HG02798 (cell line): ENCODE measurements at regions not wholly inside any gene's neighbourhood (a gene's known extent, or its start where the extent isn't known, plus 50 kb on each side); places are given as distances from the start of the nearest gene placed in this dataset.
"Not testable (repeated sequence)": the region's sequence is repeated elsewhere in the genome, so short reads cannot be mapped to it uniquely, and the experiment has no call there.

ENCODE experiments used
- ATAC-seq: cut with Tn5 transposase; IDR thresholded peaks from one replicate; pipeline ENCODE4 v1.9.1; 2021; ENCODE audit warnings: mild to moderate bottlenecking; ENCODE audit not compliant: unreplicated experiment, poor library complexity

DNA sequence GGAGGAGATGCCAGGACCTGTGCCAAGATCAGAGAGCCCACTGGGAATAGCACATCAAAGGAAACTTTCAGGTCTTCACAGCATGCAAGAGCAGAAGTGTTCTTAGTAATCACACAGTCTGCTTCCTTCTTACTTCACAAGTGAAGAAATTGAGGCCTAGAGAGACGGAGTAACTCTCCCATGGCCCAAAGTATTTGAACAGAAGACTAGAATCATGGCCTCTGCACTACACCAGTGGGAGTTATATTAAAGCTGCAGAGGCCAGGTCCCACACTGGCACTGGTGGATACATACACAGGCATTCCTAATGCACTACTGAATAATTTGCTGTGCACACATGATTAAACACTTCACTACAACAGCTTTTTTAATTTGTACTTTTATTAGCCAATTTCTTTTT lies 107.6 kb upstream of the RMP24 start:
- no peak for ATAC-seq

DNA sequence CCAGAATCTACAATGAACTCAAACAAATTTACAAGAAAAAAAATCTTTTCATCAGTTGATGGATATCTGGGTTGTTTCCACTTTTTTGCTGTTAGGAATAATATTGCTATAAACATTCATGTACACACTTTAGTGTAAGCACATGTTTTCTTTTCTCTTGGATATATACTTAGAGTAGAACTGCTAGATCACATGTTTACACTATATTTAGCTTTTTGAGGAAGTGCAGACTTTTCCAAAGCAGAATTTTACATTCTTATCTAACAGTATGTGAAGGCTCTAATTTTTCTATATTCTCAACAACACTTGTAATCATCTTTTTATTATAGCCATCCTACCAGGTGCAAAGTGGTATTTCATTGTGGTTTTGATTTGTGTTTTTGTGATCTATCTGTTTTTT lies 103.6 kb upstream of the RMP24 start:
- no peak for ATAC-seq

DNA sequence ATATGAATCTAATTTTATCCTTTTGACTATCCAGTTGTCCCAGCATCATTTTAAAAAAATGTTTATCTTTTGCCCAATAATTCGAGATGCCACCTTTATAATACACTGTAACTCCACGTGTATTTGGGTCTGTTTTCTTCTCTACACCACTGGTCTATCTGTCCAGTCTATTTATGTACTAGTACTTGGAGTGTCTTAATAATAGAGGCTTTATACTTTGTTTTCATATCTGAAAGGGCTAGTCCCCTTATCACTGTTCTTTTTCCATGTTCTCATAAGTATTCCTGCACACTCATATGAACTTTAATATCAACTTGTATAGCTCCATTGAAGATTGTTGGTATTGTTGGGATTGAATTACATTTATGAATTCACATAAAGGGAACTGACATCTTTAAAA lies 101.1 kb upstream of the RMP24 start:
- ATAC-seq = no peak

DNA sequence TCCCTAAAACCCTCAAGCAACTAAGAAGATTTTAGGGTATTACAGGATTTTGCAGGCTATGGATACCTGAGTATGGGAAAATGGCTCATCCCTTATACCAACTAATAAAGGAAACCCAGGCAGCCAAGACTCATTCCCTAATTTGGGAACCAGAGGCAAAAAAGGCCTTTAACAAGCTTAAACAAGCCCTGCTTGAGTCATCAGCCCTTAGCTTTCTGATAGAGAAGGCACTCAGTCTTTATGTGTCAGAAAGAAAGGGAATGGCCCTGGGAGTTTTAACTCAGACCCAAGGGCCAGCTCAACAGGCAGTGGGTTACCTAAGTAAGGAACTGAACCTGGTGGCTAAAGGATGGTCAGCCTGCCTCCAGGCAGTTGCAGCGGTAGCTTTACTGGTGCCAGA lies 96.9 kb upstream of the RMP24 start:
- no peak for ATAC-seq

DNA sequence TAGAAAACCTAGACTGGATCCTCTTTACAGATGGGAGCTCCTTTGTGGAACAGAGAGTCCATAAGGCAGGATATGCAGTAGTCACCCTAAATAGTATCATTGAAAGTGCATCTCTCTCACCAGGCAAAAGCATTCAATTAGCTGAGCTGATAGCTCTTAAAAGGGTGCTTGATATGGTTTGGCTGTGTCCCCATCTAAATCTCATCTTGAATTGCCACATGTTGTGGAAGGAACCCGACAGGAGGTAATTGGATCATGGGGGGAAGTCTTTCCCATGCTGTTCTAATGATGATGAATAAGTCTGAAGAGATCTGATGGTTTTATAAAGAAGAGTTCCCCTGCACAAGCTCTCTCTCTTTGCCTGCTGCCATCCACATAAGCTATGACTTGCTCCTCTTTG lies 96.2 kb upstream of the RMP24 start:
- no peak for ATAC-seq

DNA sequence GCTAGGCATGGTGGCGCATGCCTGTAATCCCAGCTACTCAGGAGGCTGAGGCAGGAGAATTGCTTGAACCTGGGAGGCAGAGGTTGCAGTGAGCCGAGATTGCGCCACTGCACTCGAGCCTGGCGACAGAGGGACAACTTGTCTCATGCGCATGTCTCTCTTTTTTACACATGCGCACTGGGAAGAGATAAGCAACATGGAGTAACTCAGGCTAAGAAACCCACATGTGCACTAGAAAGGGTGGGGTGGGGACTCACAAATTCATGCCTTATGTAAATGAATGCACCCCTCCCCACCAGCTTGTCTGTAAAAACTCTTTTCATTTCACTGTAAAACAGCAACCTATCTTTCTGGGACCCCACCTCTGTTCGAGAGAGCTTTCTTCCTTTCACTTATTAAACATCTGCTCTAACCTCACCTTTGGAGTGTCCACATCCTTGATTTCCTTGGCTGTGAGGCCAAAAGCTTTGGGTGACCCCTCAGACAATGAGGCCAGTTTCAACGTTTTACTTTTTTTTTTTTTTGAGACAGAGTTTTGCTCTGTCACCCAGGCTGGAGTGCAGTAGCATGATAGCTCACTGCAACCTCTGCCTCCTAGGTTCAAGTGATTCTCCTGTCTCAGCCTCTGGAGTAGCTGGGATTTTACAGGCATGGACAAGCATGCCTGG lies 91.6 kb upstream of the RMP24 start:
- no peak for ATAC-seq

DNA sequence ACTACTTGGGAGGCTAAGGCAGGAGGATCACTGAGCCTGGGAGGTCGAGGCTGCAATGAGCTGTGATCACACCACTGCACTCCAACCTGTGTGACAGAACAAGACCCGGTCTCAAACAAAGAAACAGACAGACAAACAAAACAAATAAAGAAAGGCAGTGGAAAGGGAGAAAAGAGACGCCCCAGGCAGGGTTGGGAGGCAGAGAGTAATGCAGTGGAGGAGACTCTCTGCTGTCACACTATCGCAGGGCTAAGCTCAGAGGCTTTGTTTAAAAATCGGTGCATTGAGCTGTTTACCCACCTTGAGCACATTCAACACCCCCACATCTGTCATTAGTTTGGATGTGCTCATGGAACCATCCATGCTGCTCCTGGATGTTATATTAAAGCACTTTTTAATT lies 84.2 kb upstream of the RMP24 start:
- ATAC-seq = no peak

DNA sequence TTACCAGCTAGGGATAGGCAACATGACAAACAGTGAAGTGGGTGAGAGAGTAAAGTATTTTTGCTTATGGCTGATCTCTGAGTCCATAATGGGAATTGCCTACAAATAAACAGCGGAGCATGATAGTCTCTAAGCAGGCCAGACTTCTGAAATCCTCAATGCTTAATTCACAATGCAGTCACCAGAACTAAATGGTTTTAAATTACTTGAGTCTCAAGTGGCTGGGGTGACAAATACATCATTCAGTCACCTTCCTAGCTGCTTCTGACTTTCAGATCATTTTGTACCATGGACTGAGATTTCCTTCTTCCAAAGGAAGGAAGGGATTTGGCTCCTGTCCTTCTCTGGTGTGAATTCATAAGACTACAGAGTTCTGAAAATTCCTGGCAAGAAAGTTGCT lies 82.8 kb upstream of the RMP24 start:
- no peak for ATAC-seq

DNA sequence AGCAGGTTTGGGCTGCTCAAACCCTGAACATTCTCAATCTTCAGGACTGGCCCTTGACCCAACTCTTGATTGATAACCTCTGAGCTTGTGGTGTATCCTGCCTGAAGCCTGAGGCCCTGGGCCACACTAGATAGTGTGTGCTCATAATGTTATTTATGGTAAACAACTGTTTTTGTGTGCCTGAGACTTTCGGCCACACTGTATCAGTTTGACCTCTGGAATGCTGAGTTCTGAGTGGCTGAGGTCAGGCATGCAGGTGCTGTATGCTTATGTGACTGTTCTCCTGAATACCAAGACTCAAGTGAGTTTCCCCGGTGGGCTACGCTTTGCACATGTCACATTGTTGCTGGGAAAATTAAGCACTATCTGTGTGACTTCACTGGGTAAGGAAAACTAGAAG lies 82.2 kb upstream of the RMP24 start:
- ATAC-seq = no peak

DNA sequence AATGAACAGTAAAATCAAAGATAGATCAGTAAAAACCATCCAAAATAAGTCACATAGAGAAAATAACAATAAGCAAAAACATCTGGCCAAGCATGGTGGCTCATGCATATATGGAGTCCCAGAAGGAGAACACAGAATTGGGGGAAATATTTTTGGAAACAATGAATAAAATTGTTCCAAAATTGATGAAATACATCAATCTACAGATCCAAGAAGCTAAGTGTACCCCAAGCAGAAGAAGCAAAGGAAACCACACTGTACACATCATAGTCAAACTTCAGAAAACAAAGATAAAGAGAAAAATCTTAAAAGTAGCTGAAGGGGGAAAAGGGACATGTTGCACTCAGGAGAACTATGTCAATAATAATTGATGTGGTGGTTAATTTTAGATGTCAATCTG lies 80.4 kb upstream of the RMP24 start:
- no peak for ATAC-seq

DNA sequence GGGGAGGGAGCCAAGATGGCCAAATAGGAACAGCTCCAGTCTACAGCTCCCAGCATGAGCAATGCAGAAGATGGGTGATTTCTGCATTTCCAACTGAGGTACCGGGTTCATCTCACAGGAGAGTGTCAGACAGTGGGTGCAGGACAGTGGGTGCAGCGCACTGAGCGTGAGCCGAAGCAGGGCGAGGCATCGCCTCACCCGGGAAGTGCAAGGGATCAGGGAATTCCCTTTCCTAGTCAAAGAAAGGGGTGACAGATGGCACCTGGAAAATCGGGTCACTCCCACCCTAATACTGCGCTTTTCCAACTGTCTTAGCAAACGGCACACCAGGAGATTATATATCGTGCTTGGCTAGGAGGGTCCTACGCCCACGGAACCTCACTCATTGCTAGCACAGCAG lies 75.0 kb upstream of the RMP24 start:
- not testable (repeated sequence) for ATAC-seq

DNA sequence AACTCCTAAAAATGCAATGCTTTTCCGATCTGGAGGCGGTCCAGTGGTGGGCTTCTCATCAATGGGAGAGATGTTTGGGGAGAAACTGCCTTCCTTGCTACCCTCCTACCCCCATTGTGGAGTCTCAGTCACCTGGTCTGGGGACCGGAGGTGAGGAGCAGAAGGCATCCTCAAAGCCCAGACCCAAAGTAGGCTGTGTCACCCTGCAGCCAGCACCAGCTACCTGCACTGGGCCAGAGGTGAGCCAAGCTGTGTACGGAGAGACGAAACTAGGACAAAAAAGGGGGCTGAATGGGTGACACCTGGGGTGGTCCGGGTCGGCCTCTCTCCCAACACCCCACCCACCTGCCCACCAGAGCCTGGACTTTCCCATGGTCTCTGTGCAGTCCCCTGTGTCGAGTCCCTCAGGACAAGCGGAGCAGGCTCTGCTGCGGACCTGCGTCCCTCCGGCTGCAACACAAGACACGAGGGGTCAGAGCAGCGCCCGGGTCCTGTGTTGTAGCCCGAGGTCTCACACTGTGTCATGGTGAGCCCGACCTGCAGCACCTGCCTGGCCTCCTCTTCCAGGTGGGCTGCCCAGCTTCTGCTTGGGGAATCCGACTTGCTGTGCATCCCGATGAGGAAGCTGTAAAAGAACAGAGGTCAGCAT lies 68.0 kb upstream of the RMP24 start:
- ATAC-seq = no peak

DNA sequence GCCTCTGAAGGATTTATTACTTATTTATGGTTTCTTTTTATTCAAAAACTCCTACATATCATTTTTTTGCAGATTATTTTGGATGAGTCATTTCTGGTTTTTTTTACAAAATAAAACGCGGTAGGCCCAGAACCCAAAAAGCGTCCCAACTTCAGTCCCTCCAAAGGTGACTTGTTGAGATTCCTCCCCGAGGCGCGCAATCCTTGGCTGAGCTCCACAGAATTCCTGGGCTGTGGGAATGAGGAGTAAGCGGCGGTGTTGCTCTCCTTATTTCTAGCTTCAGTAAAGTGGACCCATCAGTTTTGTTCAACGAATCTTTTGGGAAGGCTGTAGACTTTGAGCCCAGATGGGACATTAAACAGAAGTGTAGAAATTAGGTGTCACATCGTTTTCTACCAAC lies 67.0 kb upstream of the RMP24 start:
- no peak for ATAC-seq

DNA sequence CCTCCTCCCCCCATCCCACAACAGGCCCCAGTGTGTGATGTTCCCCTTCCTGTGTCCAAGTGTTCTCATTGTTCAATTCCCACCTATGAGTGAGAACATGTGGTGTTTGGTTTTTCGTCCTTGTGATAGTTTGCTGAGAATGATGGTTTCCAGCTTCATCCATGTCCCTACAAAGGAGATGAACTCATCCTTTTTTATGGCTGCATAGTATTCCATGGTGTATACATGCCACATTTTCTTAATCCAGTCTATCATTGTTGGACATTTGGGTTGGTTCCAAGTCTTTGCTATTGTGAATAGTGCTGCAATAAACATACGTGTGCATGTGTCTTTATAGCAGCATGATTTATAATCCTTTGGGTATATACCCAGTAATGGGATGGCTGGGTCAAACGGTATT lies 66.2 kb upstream of the RMP24 start:
- ATAC-seq = not testable (repeated sequence)

DNA sequence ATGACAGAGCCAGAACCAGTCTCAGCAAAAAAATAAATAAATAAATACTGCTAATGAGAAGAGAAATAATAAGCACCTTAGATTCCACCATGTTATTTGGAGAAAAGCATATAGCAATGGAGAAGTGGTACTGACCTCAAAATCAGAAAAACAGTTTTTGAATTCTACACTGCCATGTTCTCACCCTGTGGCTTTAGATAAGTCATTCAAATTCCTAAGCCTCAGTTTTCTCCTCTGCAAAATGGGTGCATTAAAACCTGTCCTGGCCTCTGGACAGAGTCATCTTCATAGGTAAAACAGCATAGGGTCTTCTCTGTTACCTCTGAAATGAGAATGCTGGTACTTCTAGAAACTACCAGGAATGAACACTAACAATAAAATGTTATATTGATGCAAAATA lies 62.2 kb upstream of the RMP24 start:
- ATAC-seq = no peak

DNA sequence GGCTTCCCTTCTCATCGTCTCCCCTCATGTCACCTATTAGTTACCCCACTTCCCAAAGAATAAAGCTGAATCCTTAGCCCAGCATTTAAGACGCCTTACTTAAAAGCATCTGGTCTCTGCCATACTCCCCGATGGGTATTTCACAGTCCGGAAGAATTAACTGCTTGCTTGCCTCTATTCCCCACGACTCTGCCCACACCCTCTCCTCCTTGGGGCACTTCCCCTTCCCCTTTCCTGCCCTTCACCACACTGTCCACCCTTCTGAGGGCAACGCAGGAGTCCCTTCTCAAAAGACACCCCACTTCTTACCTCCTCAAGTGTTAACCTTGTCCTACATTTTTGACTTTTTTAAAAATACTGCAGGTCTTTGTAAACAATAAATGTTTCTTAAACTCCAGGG lies 60.1 kb upstream of the RMP24 start:
- no peak for ATAC-seq

DNA sequence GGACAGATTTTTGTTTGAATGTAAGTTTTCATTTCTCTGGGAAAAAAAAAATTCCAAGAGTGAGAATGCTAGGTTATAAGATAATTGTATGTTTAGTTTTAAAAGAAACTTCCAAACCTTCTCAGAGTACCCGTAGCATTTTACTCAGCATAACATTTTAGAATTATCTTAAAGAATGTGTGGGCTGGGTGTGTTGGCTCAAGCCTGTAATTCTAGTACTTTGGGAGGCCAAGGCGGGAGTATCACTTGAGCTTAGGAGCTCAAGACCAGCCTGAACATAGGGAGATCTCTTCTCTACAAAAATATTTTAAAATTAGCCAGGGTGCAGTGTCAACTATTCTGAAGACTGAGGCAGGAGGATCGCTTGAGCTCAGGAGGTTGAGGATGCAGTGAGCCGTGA lies 57.4 kb upstream of the RMP24 start:
- ATAC-seq = no peak

DNA sequence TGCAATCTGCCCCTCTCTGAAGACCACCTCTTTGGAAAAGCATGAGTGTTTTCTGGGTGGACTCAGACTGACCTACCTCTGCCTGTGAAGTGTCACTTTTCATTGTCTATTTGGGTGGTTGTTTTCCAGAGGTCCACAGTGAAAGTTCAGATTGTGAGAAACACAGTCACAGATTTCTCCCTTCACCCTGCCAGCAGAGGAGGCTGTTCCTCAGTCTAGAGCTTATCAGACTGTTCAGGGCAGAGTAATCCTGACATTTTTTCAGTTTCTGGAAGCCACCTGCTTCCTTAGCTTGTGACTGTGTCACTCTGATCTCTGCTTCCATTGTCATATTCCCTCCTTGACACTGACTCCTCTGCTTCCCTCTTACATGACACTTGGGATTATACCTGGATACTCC lies 55.4 kb upstream of the RMP24 start:
- no peak for ATAC-seq

DNA sequence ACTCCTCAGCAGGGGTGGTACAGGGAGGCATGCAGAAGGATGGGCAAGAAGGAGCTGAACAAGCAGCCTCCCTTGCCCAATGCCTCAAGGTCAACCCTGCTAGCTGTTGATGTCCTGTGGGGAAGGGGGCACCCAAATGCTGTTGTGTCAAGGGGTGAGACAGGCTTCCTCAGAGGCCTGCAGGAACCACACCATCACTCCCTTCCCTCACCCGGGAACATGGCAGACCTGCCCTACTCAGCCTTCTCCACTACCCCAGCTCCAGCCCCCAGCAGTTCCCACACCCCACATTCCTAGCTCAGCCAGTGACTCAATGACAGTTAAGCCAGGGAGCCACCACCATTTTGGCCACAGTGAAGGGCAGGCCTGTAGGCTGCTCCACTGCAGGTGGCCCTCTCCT lies 53.9 kb upstream of the RMP24 start:
- ATAC-seq = no peak

DNA sequence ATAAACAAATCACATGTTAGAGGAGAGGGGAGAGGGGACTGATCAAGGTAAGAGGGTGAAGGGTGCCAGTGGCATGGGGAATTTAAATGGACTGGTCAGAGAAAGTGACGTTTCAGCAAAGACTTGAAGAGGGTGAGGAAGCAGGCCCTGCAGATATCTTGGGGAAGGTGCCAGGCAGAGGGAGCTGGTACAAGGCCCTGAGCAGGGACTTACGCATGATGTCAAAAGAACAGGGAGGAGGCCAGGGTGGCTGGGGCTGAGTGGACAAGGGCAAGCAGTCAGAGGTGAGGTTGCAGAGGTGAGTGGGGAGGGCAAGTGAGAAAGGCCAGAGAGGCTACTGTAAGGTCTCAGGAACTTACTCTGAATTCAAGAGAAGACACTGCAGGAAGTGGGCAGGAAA lies 53.3 kb upstream of the RMP24 start:
- ATAC-seq = no peak

DNA sequence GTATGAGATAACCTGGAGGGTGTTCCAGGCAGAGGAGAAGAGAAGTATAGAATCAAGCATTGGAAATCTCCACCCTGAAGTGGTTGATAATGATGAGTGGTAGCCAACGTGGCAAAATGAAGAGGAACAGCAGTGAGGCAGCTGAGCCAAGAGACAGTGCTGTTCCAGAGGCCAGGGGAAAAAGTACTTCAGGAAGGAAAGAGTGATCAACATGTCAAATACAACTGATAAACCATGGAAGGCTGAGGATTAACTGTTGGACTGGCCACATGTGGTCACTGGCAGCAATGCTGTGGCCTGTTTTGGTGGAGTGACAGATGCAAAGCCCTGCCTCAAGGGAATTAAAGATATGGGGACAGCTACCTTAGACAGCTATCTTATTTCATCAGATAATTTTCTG lies 51.9 kb upstream of the RMP24 start:
- no peak for ATAC-seq
